ENCODE measurements at regions not wholly inside any gene's neighbourhood (a gene's known extent, or its start where the extent isn't known, plus 50 kb on each side); places are given as distances from the start of the nearest gene placed in this dataset.

DNA sequence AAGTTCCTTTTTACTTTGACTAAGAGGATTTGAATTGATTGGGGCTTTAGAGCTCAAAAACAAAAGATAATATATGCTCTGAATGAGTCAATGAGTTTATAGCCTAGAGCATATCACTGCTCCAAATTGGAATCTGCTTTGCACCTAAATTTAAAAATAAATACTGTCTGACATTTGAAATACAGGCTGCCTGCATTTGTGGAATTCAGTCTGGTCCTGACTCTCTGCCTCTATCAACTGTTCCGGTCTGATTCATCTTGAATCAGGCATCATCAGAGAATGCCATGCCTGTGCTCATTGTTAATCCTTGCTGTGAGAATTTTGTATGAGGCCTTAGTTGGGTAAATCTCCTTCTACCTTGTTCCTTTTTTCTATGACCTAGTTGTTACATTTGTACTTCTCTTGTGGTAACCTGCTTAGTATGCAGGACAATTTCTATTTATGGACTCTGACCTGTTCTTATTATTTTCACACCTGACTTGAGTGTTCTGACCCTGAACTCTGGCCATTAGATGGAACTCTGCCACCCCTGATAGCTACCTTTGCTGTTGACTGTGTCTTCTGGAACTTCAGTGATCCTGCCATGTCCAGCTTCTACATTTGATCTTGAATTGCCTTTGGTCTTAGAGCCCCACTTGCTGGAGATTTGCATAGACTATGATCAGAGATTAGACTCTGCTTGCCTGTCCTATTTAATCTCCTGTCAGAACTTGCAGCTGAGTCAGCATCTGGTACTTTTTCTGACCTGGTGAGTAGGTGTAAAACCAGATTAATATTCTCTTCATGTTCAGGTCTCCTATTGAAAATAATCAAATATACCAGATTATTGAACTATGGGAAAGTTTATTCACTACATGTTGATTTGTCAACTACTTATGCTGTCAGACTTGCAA lies 442.7 kb upstream of the HS3ST5 start:
- DNase-seq (ENCODE audit: low read depth), result no peak

DNA sequence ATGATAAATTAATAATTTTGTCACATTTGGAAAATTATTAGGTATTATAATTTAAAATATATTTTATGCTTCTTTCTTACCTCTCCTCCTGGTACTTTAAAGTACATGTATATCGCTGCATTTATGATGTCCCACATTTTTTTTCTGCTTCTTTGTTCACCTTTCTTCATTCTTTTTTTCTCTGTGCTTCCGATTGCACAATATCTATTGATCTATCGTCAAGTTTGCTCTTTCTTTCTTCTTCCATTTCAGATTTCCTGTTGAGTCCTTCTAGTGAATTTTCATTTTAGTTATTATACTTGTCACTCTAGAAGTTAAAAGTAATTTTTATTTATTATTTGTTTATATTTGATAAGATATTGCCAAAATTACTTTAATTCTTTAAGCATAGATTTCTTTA lies 441.0 kb upstream of the HS3ST5 start:
- DNase-seq (ENCODE audit: low read depth), result no peak

DNA sequence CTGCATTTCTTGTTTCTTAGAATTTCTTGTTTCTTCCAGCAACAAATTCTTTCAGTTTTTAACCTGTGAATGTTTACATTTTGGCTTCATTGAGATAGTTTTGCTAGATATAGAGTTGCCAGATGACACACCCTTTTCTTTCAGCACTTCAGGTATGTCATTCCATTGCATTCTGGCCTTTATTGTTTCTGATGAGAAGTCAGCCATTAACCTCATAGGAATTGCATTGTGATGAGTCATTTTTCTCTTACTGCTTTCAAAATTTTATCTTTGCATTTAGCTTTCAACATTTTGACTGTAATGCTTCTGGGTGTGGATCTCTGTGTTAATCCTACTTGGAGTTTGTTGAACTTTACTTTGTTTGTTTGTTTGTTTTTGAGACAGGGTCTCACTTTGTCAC lies 440.3 kb upstream of the HS3ST5 start:
- no peak for DNase-seq (ENCODE audit: low read depth)

DNA sequence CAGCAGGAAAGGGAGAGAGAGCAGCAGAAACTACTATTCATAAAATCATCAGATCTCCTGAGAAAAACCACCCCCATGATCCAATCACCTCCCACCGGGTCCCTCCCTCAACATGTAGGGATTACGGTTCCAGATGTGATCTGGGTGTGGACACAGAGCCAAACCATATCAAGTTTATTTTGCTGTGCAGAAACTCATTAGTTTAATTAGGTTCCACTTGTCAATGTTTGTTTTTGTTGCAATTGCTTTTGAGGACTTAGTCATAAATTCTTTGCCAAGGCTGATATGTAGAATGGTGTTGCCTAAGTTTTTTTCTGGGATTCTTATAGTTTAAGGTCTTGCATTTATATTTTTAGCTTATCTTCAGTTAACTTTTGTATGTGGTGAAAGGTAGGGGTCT lies 422.0 kb upstream of the HS3ST5 start:
- no peak for DNase-seq (ENCODE audit: low read depth)

DNA sequence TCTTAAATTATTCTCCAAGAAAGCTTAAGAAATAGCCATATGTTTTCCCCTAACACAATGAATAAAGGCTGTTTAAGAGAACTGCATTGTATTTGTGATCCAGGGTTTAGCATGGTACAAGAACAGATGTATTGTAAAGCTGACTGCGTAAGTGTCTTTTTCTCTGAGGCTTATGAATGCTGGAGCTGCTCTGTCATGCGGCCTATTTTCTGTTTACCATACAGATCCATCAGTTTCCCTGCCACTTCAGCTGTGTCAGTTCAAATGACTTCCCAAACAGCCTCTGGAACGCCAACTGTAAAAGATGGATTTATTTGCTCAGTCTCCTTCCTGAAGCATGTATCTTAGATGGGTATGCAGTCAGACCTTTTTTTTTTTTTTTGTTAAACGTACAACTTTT lies 419.3 kb upstream of the HS3ST5 start:
- DNase-seq (ENCODE audit: low read depth), result no peak

DNA sequence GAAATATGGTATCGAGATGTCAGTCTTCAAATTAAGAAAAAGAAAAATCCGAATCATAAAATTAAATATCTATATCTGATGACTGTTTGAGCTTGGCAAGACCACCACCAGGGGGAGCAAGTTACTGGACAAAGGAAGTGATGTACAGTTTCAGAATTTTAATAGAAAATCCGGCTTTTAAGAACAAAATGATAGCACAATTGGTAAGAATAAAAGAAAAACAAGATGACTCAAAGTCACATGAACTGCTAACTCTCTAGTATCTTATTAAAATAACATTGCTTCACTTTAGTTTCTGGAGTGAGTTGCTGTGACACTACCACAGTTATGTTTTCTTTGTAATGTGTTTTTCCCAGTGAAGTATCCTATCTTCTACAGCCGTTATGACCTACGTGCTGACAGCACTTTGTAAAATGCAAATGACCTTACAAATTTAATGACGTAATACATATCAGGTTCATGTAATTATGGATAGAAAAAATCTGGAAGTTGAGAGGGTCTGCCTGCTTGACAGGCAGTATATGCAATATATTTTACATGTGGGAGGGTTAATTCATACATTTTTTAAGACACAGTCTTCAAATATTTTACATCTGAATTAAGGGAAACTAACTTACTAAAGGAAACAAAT lies 405.3 kb upstream of the HS3ST5 start:
- DNase-seq (ENCODE audit: low read depth), result peak; percentile 54

DNA sequence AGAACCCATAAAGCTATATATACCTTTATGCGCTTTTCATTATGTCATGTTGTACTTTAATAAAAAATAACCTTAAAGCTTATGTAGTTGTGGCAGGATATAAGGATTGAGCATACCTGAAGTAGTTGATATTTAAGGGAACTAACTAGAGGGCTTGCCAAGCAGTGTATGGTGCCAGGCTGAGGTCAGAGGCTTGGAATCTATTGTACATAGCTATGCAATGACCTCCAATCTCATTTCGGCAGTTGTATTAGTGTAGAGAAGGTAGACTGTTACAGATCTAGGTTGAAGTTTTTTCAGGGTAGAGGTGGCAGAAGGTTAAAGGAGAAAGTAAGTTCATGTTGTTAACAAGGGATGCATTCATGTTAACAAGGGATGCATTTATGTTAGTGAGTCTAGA lies 397.7 kb upstream of the HS3ST5 start:
- DNase-seq (ENCODE audit: low read depth), result no peak

DNA sequence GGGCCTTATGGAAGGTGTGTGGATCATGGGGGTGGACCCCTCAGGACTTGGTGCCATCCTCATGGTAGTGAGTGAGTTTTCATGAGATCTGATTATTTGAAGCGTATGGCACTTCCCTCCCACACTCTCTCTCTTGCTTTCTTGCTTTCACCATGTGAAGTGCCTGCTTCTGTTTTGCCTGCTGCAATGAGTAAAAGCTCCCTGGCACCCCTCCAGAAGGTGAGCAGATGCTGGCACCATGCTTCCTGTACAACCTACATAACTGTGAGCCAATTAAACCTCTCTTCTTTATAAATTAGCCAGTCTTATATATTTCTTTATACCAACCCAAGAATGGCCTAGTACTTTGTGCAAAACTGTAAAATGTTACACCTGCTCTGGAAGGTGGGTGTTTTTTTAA lies 396.8 kb upstream of the HS3ST5 start:
- no peak for DNase-seq (ENCODE audit: low read depth)

DNA sequence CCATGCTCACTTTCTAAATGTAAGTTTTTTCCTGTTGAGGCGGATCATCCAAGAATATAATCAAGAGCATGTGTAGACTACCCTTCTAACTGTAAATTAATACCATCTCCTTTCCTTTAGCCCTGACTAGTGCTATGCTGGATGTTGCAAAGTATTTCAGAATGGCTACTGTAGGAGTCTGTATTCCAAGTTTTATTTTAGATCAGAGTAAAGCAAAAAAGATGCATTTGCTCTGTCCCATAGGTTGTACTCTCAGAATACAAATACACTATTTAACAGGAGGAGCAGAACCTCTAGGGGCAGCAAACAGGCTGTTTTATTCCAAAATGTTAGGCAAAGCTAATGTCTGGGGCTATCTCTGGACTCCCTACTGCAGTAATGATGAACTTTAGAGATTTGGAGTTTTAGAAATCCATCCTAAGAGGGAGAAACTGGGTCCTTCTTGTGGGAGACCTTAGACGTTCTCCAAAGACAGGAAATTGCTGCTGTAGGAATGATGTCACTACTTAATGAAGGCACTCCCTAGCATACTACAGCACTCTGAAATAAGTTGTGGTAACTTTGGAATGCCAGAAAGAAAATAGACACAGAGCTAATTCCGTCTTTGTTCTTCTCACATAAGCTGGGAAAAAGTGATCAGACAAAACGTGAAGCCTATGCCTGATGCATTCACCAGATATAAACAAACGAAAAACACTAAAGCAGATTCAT lies 392.4 kb upstream of the HS3ST5 start:
- no peak for DNase-seq (ENCODE audit: low read depth)

DNA sequence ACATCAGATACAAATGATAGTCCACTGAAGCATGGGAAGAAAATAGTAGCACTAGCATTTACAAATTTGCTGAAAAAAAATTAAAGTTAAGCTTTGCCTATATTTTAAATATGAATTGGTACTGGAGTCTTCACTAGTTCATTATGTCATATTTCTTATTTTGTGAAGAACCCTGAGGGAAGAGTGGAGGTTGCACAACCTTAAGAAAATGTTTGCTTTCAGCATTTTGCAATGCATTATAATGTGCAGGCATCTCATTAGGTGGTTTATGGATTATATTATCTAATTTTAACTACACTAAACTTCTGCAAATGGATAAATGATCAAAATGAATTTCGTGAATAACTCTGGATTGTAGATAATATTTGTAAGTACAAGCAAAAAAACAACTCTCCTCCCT lies 390.8 kb upstream of the HS3ST5 start:
- no peak for DNase-seq (ENCODE audit: low read depth)

DNA sequence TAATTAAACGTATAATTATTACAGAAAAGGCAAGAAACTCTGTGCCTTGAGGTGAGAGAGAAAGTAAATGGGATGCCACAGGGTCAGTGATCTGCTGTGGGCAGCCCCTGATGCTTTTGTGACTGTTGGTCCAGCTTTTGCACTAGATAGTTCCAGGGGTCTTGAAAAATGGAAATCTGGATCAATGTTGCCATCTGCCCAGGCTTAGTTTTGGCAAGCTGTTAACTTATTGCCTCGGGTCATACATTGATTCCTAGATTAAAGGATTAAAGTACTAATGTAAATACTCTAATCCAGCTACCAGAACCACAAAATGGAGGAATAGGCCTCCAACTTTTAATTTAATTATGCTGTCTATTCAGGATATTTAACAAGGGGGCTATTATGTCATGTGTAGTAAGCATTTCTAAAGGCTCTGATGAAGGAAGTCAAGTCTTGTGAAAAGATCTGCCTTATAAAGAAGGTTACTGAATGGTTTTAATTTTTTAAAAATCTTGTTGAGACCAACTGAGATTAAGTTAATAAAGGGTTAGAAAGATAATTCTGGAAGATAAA lies 376.0 kb upstream of the HS3ST5 start:
- DNase-seq (ENCODE audit: low read depth), result no peak

DNA sequence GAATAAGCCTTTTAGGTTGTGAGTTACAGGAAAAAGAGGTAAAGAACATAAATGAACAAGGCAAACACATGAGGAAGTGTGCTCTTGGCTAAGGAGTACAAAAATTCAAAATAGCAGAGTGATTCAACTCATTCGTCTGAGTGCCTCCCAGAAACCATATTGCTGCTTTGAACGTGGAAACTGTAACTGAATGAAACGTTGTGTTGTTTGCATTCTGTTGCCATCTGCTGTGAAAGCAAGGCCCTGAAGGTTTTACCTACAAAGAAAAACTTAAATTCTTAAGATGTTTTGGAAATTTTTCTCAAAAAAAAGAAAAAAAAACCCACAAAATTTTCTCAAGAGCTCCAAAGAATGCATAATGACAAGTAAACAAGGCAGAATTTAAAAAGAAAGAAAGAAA lies 375.4 kb upstream of the HS3ST5 start:
- no peak for DNase-seq (ENCODE audit: low read depth)

DNA sequence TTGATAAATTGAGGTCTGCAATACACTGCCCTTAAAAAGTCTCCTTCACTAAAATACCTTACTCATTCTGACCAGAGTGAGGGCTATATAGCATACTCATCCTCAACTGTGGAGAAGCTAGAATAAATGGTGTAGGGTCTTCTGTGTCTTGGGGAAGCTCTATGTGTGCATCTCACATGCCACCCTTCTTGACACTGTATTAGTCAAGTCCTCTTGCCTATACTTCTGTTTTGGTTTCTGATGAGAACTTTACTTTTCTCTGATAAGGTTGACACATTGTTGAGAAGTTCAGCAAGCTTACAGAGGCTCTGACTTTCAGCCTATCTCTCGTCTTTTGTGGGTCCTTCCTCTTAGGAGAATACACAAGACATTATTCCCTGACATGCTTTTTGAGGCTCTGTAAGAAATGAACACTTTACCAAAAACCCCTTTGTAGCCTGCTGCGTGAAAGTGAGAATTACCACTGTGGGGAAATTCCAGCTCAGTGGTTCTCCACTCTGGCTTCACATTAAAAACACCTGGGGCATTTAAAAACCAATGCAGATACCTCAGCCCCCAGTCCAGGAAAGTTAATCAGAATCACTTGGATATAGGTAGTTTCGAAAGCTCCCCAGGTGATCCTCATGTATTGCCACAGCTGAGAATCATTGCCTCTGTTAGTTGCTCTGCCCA lies 372.1 kb upstream of the HS3ST5 start:
- DNase-seq (ENCODE audit: low read depth), result no peak

DNA sequence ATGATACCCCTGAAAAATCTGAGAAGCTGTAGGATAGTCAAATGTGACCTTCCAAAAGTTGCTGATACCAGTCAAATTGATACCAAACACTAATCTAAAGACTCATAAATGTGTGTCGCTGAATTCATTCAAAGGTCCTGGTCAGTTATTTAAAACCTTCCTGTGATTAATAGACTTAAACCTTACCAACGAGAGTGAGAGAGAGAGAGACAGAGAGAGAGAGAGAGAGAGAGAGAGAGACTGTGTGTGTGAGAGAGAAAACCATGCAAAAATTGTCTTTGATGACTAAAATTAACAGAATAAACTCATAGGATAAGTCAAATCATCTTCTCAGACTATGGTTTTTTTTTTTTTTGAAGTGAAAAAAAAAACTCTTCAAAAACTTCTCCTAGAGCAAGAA lies 370.9 kb upstream of the HS3ST5 start:
- no peak for DNase-seq (ENCODE audit: low read depth)

DNA sequence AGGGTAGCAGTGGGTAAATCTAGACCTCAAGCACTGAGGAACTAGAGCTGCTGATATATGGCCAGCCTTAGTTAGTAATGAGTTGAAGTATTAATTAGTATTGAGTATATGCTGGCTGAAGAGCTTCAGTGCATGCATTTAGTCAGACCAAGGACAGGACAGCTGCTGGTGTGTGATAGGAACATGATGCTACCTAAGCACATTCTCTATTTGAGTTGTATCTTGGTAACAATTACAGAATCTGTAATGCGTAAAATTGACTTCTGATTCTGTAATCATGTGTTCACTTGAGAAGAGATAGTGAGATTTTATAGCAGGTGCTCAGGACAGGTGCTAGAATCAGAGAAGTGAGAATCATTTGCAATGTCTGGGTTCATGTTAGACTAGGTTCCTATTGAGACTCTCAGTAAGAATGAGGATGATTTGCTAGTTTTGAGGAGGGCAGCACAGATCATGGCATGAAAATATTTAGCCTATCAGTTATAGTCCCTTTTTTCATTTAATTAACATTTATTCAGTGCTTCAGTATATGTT lies 369.4 kb upstream of the HS3ST5 start:
- no peak for DNase-seq (ENCODE audit: low read depth)

DNA sequence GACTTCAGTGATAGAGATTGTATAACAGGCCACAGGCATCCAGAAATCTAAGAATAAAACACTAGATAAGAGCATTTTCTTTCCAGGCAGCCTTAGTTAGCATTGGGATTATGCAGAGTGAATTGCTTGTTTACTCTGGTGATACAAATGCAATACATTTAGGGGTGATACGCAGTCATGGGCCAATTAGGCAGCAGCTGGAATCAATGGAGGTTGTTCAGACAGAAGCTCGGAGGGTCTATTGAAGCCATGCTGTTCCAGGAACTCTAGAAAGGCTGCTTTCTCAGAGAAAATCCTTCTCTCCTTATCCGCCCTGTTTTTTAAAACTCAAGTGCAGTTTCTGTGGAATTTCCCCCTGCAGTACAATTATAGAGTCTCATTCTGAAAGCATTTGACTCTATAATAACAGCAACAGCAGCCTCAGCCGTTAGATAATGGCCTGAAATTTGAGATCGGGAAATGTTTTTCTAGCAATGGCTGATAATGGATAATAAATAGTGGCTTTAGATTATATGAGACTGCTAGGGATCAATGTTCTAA lies 364.3 kb upstream of the HS3ST5 start:
- DNase-seq (ENCODE audit: low read depth), result no peak

DNA sequence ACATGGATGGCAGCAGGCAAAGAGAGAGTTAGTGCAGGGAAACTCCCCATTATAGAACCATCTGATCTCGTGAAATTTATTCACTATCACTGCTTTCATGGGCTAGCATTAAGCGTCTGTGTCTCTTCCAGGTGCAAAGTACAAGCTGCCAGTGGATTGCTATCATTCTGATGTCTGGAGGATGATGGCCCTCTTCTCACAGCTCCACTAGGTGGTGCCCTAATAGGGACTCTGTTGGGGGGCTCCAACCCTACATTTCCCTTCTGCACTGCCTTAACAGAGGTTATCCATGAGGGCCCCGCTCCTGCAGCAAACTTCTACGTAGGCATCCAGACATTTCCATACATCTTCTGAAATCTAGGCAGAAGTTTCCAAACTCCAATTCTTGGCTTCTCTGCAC lies 347.8 kb upstream of the HS3ST5 start:
- no peak for DNase-seq (ENCODE audit: low read depth)

DNA sequence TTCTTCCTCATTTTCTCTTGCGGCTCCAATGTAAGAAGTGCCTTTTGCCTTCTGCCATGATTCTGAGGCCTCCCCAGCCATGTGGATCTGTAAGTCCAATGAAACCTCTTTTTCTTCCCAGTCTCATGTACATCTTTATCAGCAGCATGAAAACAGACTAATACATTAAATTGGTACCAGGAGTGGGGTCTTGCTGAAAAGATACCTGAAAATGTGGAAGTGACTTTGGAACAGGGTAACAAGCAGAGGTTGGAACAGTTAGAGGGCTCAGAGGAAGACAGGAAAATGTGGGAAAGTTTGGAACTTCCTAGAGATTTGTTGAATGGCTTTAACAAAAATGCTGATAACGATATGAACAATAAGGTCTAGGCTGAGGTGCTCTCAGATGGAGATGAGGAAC lies 316.7 kb upstream of the HS3ST5 start:
- DNase-seq (ENCODE audit: low read depth), result no peak

DNA sequence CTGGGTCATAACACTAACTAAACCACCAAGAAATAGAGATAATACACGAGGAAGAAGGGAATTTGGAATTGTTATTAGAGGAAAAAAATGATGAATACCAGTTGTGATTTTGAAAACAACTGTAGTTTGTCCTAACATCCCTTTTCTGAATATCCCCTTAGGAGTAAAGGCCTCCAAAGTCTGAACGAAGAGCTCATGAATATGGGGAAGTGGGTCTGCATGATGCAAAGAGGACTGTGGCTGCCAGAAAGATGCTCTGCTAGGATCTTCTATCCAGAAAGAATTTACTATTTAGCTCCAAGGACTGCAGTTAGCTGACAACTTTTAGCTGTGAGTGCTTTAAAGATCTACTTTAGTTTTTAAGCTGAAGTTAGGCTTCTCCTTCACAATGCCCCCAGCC lies 308.8 kb upstream of the HS3ST5 start:
- DNase-seq (ENCODE audit: low read depth), result no peak

DNA sequence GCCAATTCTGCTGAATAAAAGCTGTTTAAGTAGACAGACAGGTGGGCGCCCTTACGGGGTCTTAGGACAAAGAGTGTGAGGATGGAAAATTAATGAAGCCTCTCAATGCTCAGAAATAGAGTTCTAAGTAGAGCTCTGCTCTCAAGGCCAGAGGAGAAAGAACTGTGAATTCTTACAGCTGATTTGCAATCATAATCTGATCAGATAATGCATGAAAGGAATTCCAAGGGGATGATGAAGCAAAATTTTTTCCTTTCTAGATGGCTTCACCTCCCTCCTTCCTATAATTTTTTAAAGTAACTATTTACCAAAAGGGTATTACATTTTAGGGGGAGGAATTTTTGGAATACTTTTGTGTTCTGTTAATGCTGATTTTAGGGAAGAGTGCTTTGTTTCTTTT lies 308.1 kb upstream of the HS3ST5 start:
- no peak for DNase-seq (ENCODE audit: low read depth)

DNA sequence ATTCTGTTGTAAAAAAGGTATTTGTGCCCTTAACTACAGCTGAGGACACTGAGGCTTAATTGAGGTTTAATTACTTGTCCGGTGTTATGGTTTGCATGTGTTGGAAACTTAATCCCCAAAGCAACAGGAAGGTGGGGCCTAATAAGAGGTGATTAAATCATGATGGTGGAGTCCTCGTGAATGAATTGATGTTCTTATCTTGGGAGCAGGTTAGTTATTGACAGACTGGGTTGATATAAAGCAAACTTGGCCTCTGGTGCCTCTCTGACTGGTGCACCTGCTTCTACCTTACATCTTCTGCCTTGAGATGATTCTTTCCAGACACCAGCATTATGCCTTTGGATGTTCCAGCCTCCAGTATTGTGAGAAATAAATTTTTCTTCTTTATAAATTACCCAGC lies 306.5 kb upstream of the HS3ST5 start:
- no peak for DNase-seq (ENCODE audit: low read depth)

DNA sequence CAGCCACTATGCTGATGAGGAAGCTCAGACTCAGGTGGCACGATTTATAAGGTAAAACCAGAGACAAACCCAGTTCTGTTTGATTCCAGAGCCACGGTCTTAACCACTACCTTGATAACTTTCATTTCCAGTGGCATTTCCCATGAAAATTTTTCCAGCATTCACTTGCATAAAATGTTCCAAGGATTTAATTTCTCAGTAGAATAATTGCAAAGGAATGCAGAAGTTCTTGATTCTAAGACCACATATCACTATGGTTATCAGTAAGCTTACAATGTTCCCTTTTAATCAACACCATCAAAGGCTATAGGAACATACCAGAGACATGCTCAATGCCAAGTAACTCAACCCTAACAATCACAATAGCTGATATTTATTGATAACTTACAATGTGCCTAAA lies 306.0 kb upstream of the HS3ST5 start:
- no peak for DNase-seq (ENCODE audit: low read depth)
